Hematopoietic multipotent progenitor cell treated with erythropoietin and hydrocortisone succinate and interleukin-3 and kit ligand, for 8 days (in vitro differentiated cells): ENCODE measurements at regions not wholly inside any gene's neighbourhood (a gene's known extent, or its start where the extent isn't known, plus 50 kb on each side); places are given as distances from the start of the nearest gene placed in this dataset.

Source experiments
- DNase-seq: peaks from one replicate; pipeline ENCODE4 v3.0.0-alpha.2; 2015

GRCh38 chr10:78277314-78278057 is 243.8 kb downstream of the RPS24 start:
- DNase-seq: no peak

GRCh38 chr10:78278058-78278404 is 244.4 kb downstream of the RPS24 start:
- DNase-seq: no peak

DNA sequence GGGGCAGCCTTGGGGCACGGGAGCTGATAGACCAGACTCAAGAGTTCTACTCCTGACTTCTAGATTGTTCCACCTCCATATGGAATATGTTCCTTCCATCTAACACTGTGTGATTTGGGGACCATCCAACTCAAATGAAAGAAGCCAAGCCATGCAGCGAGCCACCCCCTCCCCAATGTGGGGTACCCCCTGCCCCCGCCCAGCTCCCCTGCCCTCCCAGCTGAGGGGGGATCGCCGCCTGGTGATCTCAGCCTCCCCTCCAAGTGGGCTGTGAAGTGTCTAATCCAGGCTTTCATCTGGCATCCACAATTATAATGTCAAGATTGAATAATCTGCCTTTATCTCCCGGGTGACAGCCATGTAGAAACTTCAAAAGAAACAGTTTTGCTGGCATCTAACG is 246.1 kb downstream of the RPS24 start:
- DNase-seq: no peak

GRCh38 chr10:78280604-78281003 is 246.9 kb downstream of the RPS24 start:
- no peak for DNase-seq

GRCh38 chr10:78281627-78282026 is 248.0 kb downstream of the RPS24 start:
- DNase-seq: no peak

DNA sequence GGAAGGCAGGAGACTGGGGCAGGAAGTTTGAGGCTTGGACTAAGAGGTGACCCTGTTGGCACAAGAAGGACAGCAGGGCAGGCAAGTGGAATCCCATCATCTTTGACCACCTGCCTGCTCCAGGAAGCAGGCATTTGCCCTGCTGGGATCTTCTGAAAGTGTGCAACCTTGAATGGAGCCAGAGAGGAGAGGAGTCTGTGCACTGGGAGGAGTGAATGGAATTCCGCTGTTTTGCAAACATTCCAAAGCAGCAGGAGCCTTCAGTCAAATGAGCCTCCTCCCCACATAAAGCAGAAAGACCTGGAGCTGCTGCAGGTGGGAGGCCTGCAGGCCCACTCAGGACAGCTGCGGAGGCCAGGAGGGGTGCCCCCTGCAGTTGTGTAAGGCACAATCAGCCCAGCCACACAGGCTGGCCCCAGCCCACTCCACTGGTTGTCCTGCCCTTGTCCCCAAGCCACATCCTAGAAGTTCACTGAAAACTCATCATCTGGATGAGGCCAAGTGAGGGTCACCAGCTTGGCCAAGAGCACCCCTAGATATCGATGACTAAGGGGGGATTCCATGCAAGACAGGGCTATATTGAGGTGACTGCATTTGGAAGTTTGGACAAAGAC is 249.5 kb downstream of the RPS24 start:
- no peak for DNase-seq

- no peak for DNase-seq
Measured at GRCh38 chr10:78284381-78284780, 250.7 kb downstream of the RPS24 start.

GRCh38 chr10:78285226-78285625 is 251.6 kb downstream of the RPS24 start:
- DNase-seq: no peak

DNA sequence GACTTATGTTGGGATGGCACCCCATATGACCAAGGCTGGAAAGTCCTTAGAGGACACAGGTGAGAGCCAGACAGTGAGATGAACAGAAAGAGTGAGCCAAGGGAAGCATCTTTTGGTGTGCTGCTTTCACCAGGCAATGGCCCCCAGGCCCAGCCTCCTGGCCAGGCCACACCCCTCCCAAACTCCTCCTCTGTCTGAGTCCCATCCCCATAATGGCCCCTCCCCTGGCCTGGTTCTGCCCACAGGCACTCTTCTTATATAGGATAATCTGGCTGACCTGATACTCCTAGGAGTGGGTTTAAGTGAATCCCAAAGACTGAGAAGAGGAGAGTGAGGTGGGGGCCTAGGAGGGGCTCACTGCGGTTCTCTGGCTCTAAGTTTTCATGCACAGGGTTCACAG is 252.5 kb downstream of the RPS24 start:
- DNase-seq: no peak

- no peak for DNase-seq
Measured at GRCh38 chr10:78286668-78287067, 253.0 kb downstream of the RPS24 start.

DNA sequence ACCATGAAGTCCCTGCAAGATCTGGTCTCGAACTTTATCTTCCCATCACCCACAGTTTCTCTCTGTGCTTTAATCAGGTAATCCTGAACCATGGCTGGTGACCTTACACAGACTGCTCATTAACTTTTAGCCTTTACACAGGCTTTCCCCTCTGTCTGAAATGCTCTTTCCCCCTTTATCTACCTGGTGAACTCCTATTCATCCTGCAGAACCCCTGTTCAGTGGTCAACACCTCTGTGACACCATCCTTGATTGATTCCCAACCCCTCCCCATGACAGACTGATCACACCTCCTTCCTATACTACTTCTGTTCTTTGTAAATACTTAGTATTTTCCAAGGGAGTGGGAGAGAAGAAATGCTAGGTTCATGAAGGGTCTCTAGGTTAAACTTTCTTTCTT is 254.0 kb downstream of the RPS24 start:
- no peak for DNase-seq

DNA sequence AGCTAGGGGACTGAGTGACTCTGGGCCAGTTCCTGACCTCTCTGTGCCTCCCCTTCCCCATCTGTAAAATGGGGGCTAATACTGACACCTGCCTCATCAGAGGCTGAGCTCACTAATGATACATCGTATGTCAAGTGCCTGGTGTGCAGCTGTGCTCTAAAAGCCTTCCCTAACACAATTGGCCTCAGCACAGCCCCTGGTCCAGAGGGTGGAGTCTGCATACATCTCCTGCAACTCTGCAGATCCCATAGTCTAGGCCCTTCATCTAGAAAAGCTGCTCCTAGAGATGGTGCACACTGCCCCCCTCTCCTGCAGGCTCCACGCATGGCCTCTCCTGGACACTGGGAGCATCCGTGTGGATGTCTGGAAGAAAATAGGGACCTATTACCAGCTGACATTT is 255.0 kb downstream of the RPS24 start:
- no peak for DNase-seq

- DNase-seq: no peak
Measured at GRCh38 chr10:78290131-78290750, 256.6 kb downstream of the RPS24 start.

DNA sequence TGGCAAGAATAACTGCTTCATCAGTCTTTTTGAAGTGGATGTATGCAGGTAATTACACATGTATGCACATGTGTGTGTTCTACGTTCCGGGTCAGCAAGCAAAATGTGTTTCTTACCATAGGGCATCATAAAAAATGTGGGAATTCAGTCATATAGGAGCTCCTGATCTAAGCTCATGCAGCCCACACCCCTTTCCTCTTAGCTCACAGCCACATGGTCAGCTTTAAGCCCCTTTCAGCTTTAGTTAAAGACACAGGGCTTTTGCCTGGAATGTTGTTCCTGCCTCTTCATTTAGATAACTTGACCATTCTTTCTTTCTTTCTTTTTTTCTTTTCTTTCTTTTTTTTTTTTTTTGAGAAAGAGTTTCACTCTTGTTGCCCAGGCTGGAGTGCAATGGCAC is 258.1 kb downstream of the RPS24 start:
- no peak for DNase-seq

- DNase-seq: no peak
Measured at GRCh38 chr10:78292250-78292981, 258.8 kb downstream of the RPS24 start.

GRCh38 chr10:78292982-78293865 is 259.6 kb downstream of the RPS24 start:
- no peak for DNase-seq

DNA sequence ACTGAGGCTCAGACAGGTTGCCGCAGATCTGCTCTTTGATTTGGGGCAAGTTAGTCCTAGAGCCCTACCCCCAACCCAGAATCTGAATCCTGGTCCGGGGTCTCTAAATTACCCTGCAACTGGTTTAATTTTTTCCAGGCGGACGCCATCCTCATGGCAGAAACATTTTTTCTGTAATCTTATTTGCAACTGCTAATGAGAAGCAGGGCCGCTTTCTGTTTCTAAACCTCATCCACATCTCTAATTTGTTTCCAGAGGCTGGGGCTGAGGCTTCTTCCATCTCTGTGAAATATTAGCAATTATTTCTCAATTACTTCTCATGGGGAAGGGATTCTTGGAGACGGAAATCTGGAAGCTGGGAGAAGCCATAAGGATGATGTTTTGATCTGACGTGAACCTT is 261.6 kb downstream of the RPS24 start:
- no peak for DNase-seq

GRCh38 chr10:78296785-78297184 is 263.1 kb downstream of the RPS24 start:
- no peak for DNase-seq

DNA sequence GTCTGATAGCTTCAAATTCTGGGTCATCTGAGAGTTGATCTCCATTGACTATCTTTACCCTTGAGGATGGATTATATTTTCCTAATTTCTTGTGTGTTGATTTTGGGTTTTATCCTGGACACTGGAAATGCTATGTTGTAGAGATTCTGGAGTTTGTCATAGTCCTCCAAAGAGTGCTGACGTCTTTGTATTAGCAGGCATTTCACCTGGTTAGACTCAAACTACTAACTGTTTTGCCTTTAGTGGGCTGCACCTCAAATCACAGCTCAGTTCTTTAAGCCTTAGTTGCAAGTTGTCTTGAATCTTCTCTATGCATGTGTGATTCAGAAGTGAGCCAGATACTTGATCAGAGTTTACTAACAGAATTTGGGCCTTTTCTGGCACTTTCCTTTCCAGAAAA is 264.3 kb downstream of the RPS24 start:
- no peak for DNase-seq

GRCh38 chr10:78298835-78299234 is 265.2 kb downstream of the RPS24 start:
- DNase-seq: no peak

DNA sequence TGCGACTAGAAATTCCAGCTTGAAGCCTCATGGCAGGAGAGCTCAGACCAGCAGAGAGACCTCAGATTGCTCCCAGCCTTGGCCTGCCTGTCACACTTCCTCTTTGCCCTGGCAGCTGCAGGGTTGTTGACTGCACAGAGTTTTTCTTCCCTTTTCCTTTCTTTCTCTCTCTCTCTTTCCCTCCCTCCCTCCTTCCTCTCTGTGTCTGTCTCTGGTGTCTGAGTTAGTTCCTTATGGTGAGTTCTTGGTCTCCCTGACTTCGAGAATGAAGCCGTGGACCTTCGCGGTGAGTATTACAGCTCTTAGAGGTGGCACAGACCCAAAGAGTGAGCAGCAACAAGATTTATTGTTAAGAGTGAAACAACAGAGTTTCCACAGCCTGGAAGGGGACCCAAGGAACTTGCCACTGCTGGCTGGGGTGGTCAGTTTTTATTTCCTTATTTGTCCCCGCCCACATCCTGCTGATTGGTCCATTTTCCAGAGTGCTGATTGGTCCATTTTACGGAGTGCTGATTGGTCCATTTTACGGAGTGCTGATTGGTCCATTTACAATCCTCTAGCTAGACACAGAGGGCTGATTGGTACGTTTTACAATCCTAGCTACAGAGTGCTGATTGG is 266.3 kb downstream of the RPS24 start:
- DNase-seq: peak; percentile 3

DNA sequence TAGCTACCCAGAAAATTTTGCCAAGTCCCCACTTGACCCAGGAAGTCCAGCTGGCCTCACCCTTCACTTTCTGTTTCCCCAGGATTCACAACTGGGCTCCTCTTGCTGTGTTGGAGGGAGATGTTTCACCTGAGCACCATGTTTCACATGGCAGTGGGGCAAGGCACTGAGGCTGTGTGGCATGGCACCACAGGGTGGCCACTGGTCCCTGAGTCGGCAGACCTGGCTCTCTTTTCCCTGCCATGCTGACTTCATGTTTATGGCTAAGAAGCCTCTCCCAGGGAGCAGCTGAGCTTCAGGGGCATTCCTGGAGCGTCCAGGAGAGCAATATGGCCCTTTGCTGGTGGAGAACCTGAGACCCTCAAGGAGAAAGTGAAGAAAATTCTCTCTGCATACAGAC is 266.9 kb downstream of the RPS24 start:
- no peak for DNase-seq
